GM21737 (cell line): ENCODE measurements at regions not wholly inside any gene's neighbourhood (a gene's known extent, or its start where the extent isn't known, plus 50 kb on each side); places are given as distances from the start of the nearest gene placed in this dataset.

Experiments
- ATAC-seq: cut with Tn5 transposase; IDR thresholded peaks from one replicate; pipeline ENCODE4 v1.9.1; 2021; ENCODE audit warnings: mild to moderate bottlenecking, moderate library complexity; ENCODE audit not compliant: unreplicated experiment

DNA sequence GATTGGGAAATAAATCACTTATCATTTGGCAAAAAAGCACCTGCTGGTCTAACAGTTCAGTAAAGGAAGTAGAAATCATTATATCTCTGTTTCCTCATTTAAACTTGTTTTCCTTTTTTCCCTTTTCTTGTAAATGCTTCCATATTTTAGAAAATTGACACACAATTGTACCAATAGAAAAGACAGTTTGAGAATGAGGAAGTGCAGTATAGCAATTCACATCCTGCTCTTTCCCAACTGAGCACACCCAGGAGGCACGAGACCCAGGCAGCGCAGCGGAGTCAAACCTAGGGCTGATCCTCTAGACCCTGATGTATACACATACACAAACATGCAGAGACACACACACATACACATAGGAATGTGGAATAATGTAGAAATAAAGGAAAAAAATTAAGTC, 74.8 kb upstream of the PACRGL start:
- no peak for ATAC-seq

- no peak for ATAC-seq
Measured at GRCh38 chr4:20626326-20627005, 73.8 kb upstream of the PACRGL start.

DNA sequence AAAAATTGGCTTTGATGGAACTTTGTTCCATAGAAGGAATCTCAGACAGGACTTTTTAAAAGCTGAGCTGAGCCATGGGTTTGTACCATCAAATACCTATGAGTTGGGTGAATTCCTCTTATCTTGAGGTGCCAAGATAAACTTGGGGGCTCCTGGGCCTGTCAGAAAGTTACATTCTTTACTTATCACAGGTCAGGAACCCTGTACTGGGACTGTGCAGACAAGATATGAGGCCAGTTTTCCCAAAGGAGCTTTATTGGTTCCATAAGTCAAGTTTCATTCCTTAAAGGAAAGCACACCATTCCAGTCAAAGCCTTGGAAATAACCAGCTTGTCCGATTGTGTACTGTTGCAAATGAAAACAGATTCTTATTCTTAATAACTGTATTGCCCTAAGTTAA, 72.4 kb upstream of the PACRGL start:
- no peak for ATAC-seq

DNA sequence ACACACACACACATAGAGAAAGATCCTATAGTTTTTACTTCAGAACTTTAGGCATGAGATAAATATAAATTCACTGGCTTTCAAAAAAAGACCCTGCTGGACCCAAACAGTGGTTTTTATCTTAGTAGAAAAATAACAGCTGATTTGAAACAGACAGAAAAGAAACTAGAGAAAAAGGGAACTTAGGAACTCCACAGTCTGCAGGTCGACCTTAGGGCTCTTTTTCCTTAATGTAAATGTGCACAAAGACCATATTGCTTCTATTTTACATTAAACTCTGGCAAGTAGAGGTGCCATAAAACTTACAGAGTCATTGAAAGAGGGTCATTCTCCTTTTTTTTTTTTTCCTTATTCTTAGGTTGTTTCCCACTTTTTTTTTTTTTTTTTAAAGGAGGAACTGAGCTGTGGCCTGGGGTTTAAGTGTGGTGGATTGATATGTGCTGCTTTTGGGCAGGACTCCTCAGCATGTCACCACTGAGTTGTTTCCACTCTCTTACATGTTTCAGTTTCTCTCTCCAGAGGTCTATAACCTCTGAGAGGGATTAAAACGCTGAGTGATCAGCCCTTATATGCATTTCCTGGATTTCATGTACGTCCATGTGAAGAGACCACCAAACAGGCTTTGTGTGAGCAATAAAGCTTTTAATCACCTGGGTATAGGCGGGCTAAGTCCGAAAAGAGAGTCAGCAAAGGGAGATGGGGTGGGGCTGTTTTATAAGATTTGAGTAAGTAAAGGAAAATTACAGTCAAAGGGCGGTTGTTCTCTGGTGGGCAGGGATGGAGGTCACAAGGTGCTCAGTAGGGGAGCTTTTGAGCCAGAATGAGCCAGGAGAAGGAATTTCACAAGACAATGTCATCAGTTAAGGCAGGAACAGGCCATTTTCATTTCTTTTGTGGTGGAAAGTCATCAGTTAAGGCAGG, 70.8 kb upstream of the PACRGL start:
- no peak for ATAC-seq

GRCh38 chr4:20638825-20639224, 61.4 kb upstream of the PACRGL start:
- ATAC-seq, result no peak

DNA sequence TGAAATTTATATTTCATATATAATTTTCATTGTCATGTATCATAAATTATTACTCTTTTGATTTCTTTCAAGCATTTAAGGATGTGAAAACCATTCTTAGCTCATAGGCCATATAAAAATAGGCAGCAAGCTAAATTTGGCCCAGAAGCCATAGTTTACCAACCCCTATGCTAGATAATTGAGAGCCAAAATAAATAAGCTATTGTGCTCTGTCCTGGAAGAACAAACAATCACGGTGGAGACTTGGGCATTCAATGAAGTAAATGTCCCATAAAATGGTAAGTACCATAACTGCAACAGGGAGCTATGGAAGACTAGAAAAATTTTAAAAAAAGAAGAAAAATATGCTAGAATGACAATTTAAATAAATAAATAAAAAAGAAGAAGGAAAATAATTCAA, 60.9 kb upstream of the PACRGL start:
- no peak for ATAC-seq

DNA sequence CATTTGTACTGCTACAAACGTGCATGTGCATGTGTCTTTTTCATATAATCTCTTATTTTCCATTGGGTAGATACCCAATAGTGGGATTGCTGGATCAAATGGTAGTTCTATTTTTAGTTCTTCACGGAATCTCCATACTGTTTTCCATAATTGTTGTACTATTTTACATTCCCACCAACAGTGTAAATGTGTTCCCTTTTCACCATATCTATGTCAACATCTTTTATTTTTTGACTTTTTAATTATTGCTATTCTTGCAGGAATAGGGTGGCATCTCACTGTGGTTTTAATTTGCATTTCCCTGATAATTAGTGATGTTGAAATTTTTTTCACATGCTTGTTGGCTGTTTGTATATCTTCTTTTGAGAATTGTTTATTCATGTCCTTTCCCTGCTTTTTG, 59.3 kb upstream of the PACRGL start:
- ATAC-seq, result no peak

GRCh38 chr4:20641976-20642375, 58.3 kb upstream of the PACRGL start:
- no peak for ATAC-seq

GRCh38 chr4:20643631-20644030, 56.6 kb upstream of the PACRGL start:
- no peak for ATAC-seq

- no peak for ATAC-seq
Measured at GRCh38 chr4:20645236-20645635, 55.0 kb upstream of the PACRGL start.

DNA sequence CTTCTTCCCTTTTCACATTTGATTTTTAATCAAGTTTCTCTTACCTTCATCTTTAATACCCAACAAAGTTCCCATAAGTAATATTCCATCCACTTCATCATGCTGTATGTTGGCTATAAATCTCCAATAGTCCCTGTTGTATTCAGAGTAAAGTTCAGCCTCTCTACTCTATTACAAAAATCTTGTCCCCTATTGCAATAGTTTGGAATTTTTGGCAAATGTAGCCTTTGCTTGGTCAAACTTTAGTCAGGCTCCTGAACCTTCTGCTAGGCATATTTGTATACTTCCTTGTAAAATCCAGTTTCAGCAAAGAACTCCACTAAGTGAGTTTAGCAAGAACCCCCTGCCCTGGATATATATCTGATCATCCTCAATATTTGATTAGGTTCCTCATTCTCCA, 54.0 kb upstream of the PACRGL start:
- ATAC-seq, result no peak
